HG03159 (cell line): ENCODE measurements at regions not wholly inside any gene's neighbourhood (a gene's known extent, or its start where the extent isn't known, plus 50 kb on each side); places are given as distances from the start of the nearest gene placed in this dataset.
"Not testable (repeated sequence)": the region's sequence is repeated elsewhere in the genome, so short reads cannot be mapped to it uniquely, and the experiment has no call there.

ENCODE experiments used
- ATAC-seq: cut with Tn5 transposase; IDR thresholded peaks from one replicate; pipeline ENCODE4 v1.9.1; 2021; ENCODE audit warnings: mild to moderate bottlenecking, moderate library complexity; ENCODE audit not compliant: unreplicated experiment

- ATAC-seq: no peak
These were observed 170.8 kb upstream of the RASSF8 start for GRCh38 chr12:25787701-25788100.

- ATAC-seq: no peak
These were observed 169.6 kb upstream of the RASSF8 start for GRCh38 chr12:25788707-25789442.

GRCh38 chr12:25789541-25789944 is 168.9 kb upstream of the RASSF8 start:
- ATAC-seq: no peak

GRCh38 chr12:25792031-25792430 is 166.5 kb upstream of the RASSF8 start:
- no peak for ATAC-seq

GRCh38 chr12:25793196-25793595 is 165.3 kb upstream of the RASSF8 start:
- no peak for ATAC-seq

GRCh38 chr12:25794571-25794970 is 163.9 kb upstream of the RASSF8 start:
- ATAC-seq: no peak

- no peak for ATAC-seq
These were observed 161.9 kb upstream of the RASSF8 start for GRCh38 chr12:25796523-25797000.

GRCh38 chr12:25797386-25797785 is 161.1 kb upstream of the RASSF8 start:
- no peak for ATAC-seq

GRCh38 chr12:25797949-25798348 is 160.5 kb upstream of the RASSF8 start:
- no peak for ATAC-seq

GRCh38 chr12:25800101-25800500 is 158.4 kb upstream of the RASSF8 start:
- ATAC-seq: no peak

GRCh38 chr12:25801734-25802133 is 156.7 kb upstream of the RASSF8 start:
- ATAC-seq: no peak

- no peak for ATAC-seq
These were observed 156.3 kb upstream of the RASSF8 start for GRCh38 chr12:25802143-25802542.

- not testable (repeated sequence) for ATAC-seq
These were observed 155.3 kb upstream of the RASSF8 start for GRCh38 chr12:25803029-25803664.

- ATAC-seq: not testable (repeated sequence)
These were observed 154.2 kb upstream of the RASSF8 start for GRCh38 chr12:25804286-25804685.

GRCh38 chr12:25806271-25806670 is 152.2 kb upstream of the RASSF8 start:
- ATAC-seq: no peak

- ATAC-seq: no peak
These were observed 149.9 kb upstream of the RASSF8 start for GRCh38 chr12:25808604-25809003.

GRCh38 chr12:25810683-25811082 is 147.8 kb upstream of the RASSF8 start:
- ATAC-seq: no peak

- ATAC-seq: no peak
These were observed 146.8 kb upstream of the RASSF8 start for GRCh38 chr12:25811656-25812126.

- ATAC-seq: no peak
These were observed 146.2 kb upstream of the RASSF8 start for GRCh38 chr12:25812295-25812694.

- ATAC-seq: no peak
These were observed 144.6 kb upstream of the RASSF8 start for GRCh38 chr12:25813843-25814242.

GRCh38 chr12:25816637-25817036 is 141.8 kb upstream of the RASSF8 start:
- ATAC-seq: no peak

- no peak for ATAC-seq
These were observed 141.3 kb upstream of the RASSF8 start for GRCh38 chr12:25817166-25817565.
